Mucosa of stomach (tissue), 1 donor: ENCODE measurements at regions not wholly inside any gene's neighbourhood (a gene's known extent, or its start where the extent isn't known, plus 50 kb on each side); places are given as distances from the start of the nearest gene placed in this dataset.

ENCODE experiments used
- H3K27me3 ChIP-seq: one replicate; pipeline ENCODE4 v1.7.0; 2013; ENCODE audit warnings: mild to moderate bottlenecking, low read length; ENCODE audit not compliant: control insufficient read depth, insufficient read depth
- H3K36me3 ChIP-seq: one replicate; pipeline ENCODE4 v1.7.0; 2013; ENCODE audit warnings: low read length; ENCODE audit not compliant: control insufficient read depth, insufficient read depth
- H3K4me1 ChIP-seq: one replicate; pipeline ENCODE4 v1.7.0; 2013; ENCODE audit warnings: mild to moderate bottlenecking, low read length; ENCODE audit not compliant: control insufficient read depth, insufficient read depth
- H3K4me3 ChIP-seq: one replicate; pipeline ENCODE4 v1.7.0; 2013; ENCODE audit warnings: low read length
- H3K9ac ChIP-seq: one replicate; pipeline ENCODE4 v1.7.0; 2013; ENCODE audit warnings: mild to moderate bottlenecking, low read length, moderate library complexity
- H3K9me3 ChIP-seq: one replicate; pipeline ENCODE4 v1.7.0; 2013; ENCODE audit warnings: mild to moderate bottlenecking, low read length, moderate library complexity; ENCODE audit not compliant: control insufficient read depth
- donor health status: Pancreatic carcinoma.

DNA sequence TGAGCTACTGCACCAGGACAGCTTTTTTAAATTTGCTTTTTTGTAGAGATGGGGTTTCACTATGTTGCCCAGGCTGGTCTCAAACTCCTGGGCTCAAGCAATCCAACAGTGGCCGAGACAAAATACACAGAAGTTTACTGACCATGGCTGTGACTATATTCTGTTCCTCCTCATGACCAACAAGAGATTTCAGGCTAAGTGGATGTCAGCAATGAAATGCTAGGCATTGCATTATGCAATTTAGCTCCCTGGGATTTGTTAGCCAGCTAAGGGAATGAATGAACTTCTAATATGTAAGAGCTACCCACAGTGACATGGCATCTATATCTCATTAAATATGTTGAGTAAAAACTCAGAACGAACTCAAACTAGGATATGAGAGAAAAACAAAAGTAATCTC, 81.9 kb upstream of the MBOAT2 start:
- H3K9ac ChIP-seq: no peak overlapping the region
- H3K4me3 ChIP-seq: no peak overlapping the region
- no peaks in the 10 kb centered on the region for H3K27me3 ChIP-seq
- peaks cover 11% of the 10 kb centered on the region for H3K4me1 ChIP-seq
- H3K9me3 ChIP-seq: no peaks in the 10 kb centered on the region
- no peaks in the 10 kb centered on the region for H3K36me3 ChIP-seq

- no peaks in the 10 kb centered on the region for H3K27me3 ChIP-seq
- H3K36me3 ChIP-seq: no peaks in the 10 kb centered on the region
- no peaks in the 10 kb centered on the region for H3K9me3 ChIP-seq
- no peak overlapping the region for H3K4me3 ChIP-seq
- H3K4me1 ChIP-seq: peaks cover 11% of the 10 kb centered on the region
- no peak overlapping the region for H3K9ac ChIP-seq
Measured at GRCh38 chr2:9083287-9083686, 79.8 kb upstream of the MBOAT2 start.

DNA sequence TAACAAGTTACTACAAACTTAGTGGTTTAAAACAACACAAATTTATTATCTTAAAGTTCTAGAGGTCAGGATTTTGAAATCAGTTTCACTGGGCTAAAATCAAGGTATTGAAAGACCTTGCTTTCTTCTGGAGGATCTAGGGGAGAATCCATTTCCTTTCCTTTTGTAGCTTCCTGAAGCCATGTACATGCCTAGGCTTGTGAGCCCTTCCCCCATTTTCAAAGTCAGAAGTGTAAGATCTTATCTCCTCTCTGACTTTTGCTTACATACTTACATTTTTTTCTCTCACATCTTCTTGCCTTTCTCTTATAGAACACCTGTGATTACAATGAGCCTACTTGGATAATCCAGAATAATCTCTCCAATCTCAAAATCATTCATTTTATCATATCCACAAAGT, 78.7 kb upstream of the MBOAT2 start:
- Histone ChIP-seq H3K9me3 (no peaks in the 10 kb centered on the region), H3K27me3 (no peaks in the 10 kb centered on the region), H3K4me1 (peaks cover 11% of the 10 kb centered on the region), H3K4me3 (no peak overlapping the region), H3K36me3 (no peaks in the 10 kb centered on the region), H3K9ac (no peak overlapping the region)

DNA sequence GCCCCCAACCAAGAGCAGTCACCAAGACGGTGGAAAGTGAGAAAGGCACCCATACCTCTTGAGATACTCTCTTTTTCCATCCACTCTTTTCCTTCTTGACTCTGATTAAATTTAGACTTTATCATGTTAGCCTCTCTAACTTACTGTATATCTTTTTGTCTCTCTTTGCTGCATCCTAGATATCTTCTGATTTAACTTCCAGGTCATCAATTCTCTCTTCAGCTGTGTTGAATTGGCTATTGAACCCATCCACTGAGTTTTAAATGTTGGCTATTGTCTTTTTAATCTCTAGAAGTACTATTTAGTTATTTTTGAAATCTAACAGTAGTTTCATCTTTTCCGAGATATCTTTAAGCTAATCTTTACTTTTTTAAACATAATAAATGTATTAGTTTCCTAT, 78.3 kb upstream of the MBOAT2 start:
- H3K27me3 ChIP-seq: no peaks in the 10 kb centered on the region
- H3K9me3 ChIP-seq: no peaks in the 10 kb centered on the region
- H3K9ac ChIP-seq: no peak overlapping the region
- H3K4me3 ChIP-seq: no peak overlapping the region
- H3K4me1 ChIP-seq: peaks cover 11% of the 10 kb centered on the region
- H3K36me3 ChIP-seq: no peaks in the 10 kb centered on the region

DNA sequence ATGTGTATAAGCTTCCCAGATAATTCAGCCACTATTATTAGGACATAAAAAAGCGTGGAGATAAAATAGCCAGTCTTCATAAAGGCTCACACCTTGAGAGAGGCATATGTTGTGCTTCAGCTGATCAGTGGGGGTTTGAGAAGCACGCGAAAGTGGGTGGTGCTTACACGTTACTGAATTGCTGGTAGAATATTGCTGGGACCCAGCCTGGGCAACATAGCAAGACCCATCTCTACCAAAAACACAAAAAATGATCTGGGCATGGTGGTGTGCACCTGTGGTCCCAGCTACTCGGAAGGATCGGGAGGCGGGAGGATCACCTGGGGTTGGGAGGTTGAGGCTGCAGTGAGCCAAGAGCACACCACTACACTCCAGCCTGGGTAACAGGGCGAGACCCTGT, 74.9 kb upstream of the MBOAT2 start:
- H3K9ac ChIP-seq: no peak overlapping the region
- H3K9me3 ChIP-seq: no peaks in the 10 kb centered on the region
- peaks cover 17% of the 10 kb centered on the region for H3K4me1 ChIP-seq
- H3K4me3 ChIP-seq: no peak overlapping the region
- no peaks in the 10 kb centered on the region for H3K27me3 ChIP-seq
- H3K36me3 ChIP-seq: no peaks in the 10 kb centered on the region

DNA sequence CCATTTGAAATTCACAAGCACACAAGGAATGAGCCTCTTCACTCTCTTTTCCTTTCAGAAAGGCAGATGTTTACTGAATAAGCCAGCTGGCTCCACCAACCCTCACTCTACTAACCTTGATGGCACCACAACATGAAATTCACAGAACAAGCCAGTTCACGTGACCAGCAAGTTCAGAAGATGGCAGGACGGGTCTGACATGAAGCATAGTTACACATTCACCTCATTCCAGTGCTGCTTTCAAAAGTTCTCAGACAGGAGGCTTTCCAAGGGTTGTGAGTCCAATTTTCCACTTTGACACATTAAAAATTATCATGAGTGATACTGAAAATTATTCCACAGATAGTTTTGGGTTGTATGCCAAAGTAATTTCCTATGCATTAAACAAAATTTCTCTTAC, 74.2 kb upstream of the MBOAT2 start:
- no peaks in the 10 kb centered on the region for H3K27me3 ChIP-seq
- H3K9ac ChIP-seq: no peak overlapping the region
- no peak overlapping the region for H3K4me3 ChIP-seq
- H3K4me1 ChIP-seq: peaks cover 13% of the 10 kb centered on the region
- H3K36me3 ChIP-seq: no peaks in the 10 kb centered on the region
- no peaks in the 10 kb centered on the region for H3K9me3 ChIP-seq

DNA sequence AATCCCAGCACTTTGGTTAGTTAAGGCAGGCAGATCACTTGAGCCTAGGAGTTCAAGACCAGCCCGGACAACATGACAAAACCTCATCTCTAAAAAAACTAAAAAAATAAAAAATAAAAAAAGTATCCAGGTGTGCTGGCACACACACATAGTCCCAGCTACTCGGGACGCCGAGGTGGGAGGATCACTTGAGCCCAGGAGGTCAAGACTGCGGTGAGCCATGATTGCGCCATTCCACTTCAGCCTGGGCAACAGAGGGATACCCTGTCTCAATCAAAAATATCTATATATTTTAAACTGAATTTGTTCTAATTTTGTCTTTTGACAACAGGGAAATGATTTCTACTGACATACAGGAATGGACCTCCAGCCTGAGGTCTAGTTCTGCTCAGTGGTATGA, 73.3 kb upstream of the MBOAT2 start:
- Histone ChIP-seq H3K9ac (no peak overlapping the region), H3K4me3 (no peak overlapping the region), H3K4me1 (peaks cover 13% of the 10 kb centered on the region), H3K27me3 (no peaks in the 10 kb centered on the region), H3K36me3 (no peaks in the 10 kb centered on the region), H3K9me3 (no peaks in the 10 kb centered on the region)

DNA sequence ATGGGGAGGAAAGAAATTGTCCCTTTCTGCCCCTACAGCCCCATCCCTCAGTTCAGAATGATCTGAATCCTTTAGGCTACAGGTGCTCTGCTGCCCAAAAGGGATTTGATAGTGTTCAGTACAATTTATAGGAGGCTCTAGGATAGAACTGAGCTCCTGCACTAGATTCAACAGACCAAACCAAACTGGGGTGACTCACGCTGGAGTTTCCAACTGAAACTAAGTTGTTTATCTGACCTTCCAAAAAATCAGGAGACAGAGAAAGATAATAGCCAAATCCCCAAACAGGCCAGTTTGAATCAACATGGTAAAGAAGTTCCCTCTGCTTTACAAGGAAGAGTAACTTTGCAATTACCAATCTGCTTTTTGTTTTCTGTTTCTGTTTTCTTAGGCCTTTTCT, 72.7 kb upstream of the MBOAT2 start:
- H3K9me3 ChIP-seq: no peaks in the 10 kb centered on the region
- H3K36me3 ChIP-seq: no peaks in the 10 kb centered on the region
- no peak overlapping the region for H3K4me3 ChIP-seq
- no peak overlapping the region for H3K9ac ChIP-seq
- H3K4me1 ChIP-seq: peaks cover 14% of the 10 kb centered on the region
- no peaks in the 10 kb centered on the region for H3K27me3 ChIP-seq

DNA sequence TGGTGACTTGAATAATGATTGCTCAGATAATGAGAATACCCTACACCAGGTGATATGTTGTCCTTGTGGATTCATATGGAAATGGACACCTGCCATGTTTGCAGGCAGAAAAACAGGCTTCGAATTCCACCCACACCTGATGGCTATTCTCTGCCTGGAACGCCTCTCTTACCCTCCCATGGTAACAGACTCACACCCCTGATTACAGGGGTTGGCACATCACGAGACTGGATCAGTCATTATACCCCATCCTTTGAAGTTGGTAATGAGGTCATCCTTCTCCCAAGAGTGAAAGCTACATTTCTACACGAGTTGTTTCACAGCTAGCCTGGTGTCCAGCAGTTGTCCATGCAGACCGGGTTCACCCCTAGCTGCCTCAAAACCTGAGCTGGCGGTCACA, 71.4 kb upstream of the MBOAT2 start:
- H3K4me3 ChIP-seq: no peak overlapping the region
- no peaks in the 10 kb centered on the region for H3K9me3 ChIP-seq
- H3K9ac ChIP-seq: no peak overlapping the region
- H3K27me3 ChIP-seq: no peaks in the 10 kb centered on the region
- no peaks in the 10 kb centered on the region for H3K36me3 ChIP-seq
- H3K4me1 ChIP-seq: peaks cover 20% of the 10 kb centered on the region

- no peaks in the 10 kb centered on the region for H3K9me3 ChIP-seq
- H3K4me1 ChIP-seq: peaks cover 20% of the 10 kb centered on the region
- no peak overlapping the region for H3K4me3 ChIP-seq
- no peaks in the 10 kb centered on the region for H3K27me3 ChIP-seq
- H3K9ac ChIP-seq: no peak overlapping the region
- H3K36me3 ChIP-seq: no peaks in the 10 kb centered on the region
Measured at GRCh38 chr2:9071584-9072124, 68.2 kb upstream of the MBOAT2 start.

GRCh38 chr2:9071032-9071431, 67.5 kb upstream of the MBOAT2 start:
- Histone ChIP-seq H3K9me3 (no peaks in the 10 kb centered on the region), H3K9ac (no peak overlapping the region), H3K4me1 (peaks cover 16% of the 10 kb centered on the region), H3K27me3 (no peaks in the 10 kb centered on the region), H3K36me3 (no peaks in the 10 kb centered on the region), H3K4me3 (no peak overlapping the region)

GRCh38 chr2:9069543-9069942, 66.1 kb upstream of the MBOAT2 start:
- no peak overlapping the region for H3K4me3 ChIP-seq
- no peak overlapping the region for H3K9ac ChIP-seq
- peaks cover 7% of the 10 kb centered on the region for H3K4me1 ChIP-seq
- no peaks in the 10 kb centered on the region for H3K36me3 ChIP-seq
- H3K9me3 ChIP-seq: no peaks in the 10 kb centered on the region
- H3K27me3 ChIP-seq: no peaks in the 10 kb centered on the region

DNA sequence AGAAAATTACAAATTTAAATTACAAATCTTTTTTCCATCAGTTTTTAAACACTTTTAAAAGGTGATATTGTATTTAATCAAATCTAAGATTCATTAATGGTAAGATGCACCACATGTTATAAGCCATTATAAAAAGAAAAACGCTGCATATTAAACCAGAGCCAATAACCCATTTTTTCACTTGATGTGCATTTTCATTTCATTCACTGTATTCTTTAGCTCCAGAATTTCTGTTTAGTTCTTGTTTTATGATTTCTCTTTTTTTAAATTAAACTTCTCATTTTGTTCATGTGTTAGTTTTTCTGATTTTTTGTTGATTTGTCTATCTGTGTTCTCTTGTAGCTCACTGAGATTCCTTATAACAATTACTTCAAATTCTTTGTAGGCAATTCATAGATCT, 62.4 kb upstream of the MBOAT2 start:
- H3K4me3 ChIP-seq: no peak overlapping the region
- H3K9me3 ChIP-seq: no peaks in the 10 kb centered on the region
- peaks cover 2% of the 10 kb centered on the region for H3K4me1 ChIP-seq
- no peak overlapping the region for H3K9ac ChIP-seq
- no peaks in the 10 kb centered on the region for H3K27me3 ChIP-seq
- H3K36me3 ChIP-seq: no peaks in the 10 kb centered on the region
